IPS-NIHi7 (cell line): ENCODE measurements at regions not wholly inside any gene's neighbourhood (a gene's known extent, or its start where the extent isn't known, plus 50 kb on each side); places are given as distances from the start of the nearest gene placed in this dataset.
"Not testable (repeated sequence)": the region's sequence is repeated elsewhere in the genome, so short reads cannot be mapped to it uniquely, and the experiment has no call there.

ENCODE experiments used
- DNase-seq: peaks from one replicate; pipeline ENCODE4 v3.0.0; 2012; ENCODE audit warnings: mixed read lengths; ENCODE audit errors: extremely low spot score

DNA sequence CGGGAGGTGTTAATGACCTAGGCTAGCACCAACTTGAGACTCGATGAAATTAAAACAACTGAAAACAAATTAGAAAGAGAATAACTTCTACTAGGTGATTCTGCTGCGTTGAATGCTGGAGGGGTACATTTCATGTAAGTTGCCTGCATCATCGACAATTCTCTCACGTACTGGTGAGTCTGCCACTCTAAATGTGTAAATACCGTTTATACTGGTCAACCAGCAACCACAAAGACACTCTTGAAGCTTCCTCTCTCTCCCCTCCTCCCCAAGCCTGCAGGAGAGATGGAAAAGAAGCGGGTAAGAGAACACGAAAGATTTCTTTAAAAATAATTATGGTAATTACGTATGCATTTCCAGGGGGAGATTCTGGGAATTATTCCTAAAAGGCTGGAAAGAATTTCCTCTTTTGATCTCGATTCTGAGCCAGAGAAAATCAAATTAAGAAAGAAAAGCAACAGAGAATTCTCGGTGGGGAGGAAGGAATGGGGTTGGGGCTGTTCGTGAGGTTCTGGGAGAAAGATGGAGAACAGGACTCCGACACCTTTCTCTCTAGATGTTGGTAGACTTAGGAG lies 68.6 kb upstream of the MRTFB start:
- DNase-seq: no peak

DNA sequence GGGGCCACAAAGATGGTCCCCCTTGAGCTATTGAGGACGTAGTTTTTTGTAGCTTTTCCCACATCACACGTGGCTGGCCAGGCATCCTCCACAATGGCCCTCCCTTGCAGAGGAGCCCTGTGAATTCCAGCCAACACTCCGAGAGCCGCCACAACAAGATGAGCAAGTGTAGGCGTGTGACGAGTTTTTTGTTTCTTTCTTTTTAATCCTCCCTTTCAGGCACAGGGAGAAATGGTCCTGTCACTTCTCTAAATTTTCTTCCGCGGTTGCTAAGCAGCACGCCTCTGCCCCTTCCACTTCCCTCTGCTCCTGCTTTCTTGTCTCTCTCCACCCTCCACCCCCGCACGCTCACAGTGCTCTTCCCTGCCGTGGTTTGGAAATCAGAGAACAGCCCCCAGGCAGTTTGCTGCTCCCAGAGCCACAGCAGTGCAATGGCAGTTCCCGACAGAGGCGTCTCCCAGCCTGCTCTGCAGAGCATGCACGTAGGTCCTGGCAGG lies 68.0 kb upstream of the MRTFB start:
- DNase-seq: peak; percentile 92

DNA sequence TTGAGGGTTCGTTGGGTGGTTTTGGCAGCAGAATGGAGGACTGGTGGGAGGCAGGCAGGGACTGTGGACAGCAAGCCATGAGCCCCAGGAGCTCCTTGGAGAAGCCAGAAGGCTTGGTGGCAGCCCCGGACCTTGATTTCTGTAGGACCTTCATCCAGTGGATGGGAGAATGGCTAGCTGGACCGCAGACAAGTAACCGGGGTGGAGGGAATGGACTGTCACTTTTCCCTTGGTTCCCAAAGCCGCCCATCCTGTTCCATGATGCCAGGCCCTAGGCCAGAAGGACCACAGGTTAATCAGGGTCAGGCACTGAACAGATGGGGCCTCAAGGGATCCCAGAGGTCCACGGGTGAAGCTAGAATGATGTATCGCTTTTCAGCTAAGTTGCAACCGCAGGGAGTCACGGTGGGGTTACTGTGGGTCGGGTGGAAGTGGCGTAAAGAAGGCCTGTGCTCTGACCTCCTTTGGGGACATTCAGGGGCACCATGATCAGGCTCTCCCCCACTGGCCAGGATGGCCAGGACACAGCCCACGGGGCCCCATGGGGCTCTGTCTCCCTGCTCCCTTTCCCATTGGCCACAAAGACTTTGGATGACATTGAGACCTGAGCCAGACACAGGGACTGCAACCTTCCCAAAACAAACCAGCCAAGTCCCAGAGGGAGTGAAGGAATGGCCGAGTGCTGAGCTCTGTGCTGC lies 66.9 kb upstream of the MRTFB start:
- DNase-seq: no peak

DNA sequence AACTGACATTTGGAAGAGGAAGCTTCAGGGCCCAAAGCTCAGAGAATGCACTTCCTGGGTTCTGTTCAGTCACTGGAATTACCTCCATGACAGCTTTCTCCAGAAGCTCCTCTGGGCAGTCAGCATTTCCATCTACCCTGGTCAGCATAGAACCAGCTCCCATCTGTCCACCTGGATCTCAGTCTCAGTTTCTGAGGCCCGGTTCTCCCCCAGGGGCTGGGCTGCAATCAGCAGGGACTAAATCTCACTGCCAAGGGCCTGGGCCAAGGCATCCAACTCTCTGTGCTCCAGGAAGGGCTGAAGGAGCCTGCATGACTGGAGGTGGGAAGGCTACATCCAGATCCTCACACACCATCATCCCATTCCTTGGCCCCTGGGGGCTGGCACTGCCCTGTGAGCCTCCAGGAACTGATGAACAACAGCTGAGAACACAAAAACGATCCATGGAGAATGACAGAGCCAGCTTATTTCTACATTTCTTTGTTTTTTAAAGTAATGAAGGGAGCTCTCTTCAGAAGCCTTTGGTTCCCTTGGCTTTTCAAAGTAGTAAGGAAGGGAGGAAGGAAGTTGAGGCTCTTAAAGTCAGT lies 66.3 kb upstream of the MRTFB start:
- DNase-seq: no peak

DNA sequence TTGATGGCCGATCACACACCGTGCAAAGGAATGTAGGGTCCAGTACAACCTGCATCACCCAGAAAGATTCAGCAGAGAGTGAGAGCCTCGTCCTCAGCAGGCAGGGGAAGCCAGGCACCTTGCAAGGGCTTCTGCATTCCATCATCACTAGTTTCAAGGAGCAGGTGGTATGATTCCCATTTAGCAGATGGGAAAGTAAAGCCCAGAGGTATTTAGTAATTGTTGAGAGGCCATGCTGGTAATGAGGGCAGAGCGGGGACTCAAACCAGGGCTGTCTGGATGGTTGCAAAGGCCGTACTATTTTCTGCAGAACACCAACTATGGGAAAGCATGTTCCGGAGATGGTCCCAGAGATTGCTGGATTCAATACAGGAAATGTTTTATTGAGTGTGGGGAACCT lies 65.8 kb upstream of the MRTFB start:
- DNase-seq: no peak

DNA sequence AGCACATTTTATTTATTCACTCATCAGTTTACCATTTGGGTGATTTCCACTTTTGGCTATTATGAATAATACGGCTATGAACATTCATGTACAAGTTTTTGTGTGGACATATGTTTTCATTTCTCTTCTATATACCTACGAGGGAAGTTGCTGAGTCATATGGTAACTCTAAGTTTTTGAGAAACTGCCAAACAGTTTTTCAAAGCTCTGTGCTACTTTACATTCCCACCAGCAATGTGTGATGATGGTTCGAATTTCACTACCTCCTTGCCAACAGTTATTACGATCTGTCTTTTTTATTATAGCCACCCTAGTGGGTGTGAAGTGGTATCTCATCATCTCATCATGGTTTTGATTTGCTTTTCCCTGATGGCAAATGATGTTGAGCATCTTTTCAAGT lies 63.7 kb upstream of the MRTFB start:
- no peak for DNase-seq

DNA sequence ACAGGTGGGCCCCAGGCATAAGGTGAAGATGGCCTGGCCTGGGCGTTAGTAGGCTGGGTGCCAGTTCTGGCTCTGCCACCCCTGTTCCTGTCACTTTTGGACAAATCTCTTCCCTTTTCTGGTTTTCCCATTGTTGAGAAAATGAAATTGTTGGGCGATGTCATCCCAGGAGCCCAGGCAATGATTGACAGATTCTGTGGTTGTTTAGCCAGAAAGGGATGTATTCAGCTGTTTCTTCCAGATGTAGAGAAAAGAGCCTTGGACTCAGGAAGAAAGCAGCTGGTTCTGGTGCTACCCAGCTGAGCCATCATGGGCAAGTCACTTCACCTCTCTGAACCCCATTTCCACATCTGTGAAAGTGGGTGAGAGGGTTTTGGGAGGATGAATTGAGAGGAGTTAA lies 60.1 kb upstream of the MRTFB start:
- DNase-seq: no peak

DNA sequence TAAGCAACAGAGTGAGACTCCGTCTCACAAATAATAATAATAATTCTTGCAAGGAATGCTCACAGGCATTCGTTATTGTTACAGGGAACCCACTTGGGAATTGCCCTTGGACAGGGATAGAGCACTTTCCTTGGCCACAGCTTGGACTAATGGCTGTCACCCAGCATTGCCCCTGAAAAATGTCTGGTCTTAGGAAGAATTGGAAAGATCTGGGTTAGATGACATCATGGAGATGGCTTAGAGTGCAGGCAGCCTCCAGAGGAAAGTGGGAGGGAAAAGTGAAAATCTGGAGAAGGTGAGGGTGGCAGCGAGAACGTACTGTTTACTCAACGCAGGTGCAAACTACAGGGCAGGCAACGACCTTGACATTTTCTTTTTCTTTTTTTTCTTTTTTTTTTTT lies 59.3 kb upstream of the MRTFB start:
- DNase-seq: no peak

DNA sequence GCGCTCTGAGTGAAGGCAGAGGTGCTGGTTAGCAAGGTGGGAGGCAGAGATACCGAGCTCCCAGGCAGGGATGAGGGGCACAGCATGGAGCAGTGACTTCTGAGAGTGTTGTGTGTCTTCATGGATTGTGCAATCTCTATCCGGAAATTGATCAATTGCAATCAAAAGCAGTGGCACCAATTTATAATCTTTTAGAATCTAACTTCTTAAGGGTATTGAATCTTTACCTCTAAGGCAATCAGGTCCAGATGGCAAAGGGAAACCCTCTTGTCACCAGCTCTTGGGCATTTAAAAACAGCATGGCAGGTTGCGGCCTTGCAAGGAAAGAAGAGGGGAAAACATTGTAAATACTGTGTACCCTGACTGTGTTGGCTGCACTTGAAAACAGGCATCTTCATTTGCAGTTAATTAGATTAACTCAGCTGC lies 58.0 kb upstream of the MRTFB start:
- no peak for DNase-seq

DNA sequence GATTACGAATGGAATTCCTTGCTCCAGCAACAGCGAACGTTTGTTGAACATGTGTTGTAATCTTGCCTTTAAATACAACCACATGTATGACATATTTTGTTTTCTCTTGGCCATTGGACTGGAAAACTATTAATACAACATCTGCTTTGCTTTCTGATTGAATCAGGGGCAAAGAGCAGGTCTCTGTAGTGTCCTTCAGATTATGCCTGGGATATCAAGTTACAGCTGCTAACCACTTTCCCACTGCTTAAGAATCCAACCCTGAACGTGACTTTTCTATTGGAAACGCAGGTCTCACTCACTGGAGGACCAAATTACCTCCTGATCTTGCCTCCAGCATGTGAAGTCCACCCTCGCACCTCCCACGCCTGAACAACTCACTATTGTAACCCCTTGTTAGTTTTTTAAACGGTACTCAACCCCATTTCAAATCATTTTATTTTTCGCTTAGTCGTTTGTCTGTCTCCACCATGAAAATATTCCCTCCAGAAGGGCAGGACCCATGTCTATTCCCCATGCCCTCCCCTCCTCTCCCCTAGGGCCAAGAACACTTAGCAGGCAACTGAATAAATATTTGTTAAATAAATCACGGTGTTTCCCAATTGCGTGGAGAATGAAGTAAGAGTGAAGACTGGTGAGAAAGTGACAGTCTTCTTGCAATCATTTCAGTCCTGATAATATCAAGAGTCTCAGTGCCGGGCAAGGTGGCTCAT lies 57.4 kb upstream of the MRTFB start:
- DNase-seq: no peak

DNA sequence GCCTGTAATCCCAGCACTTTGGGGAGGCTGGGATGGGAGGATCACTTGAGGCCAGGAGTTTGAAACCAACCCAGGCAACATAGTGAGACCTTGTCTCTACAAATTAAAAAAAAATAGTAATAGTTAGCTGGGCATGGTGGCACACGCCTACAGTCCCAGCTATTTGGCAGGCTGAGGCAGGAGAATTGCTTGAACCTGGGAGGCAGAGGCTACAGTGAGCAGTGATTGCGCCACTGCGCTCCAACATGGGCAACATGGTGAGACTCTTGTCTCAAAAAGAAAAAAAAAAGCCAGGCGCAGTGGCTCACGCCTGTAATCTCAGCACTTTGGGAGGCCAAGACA lies 56.9 kb upstream of the MRTFB start:
- no peak for DNase-seq

DNA sequence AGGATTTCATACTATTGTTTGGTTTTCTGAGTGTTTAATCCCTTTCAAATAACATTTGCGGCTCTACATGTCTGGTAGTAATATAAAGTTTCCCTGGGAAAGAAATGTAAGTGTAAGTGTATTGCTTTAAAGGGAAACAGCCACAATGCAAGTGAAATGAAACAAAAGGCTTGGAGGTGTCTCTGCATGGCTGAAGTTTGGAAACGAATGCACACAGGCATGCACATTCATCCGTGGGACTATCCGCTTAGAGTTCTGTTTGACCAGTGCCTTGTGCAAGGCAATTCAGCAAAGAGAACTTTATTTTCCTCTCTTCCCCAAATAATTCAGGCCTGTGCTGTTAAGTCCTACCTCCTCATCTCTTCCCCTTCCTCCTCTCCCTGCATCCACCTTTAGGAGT lies 56.1 kb upstream of the MRTFB start:
- no peak for DNase-seq

DNA sequence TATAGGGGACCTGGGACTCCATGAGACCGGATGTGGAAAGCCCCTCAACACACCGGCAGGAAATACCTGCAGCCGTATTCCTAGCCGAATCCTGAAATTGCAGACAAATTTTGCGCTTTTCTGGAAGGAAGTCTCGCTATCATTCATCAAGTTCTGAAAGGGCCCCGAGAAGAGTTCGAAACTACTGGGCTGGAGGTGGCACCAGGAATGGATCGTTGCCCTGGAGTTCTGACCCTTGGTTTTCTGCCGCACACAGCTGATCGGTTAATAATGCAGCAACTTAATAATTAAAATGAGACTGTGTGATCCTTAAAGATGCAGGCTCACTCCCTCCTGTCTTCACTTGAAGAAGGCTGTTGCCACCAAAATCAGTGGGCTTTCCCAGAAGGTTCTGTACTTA lies 55.7 kb upstream of the MRTFB start:
- no peak for DNase-seq

DNA sequence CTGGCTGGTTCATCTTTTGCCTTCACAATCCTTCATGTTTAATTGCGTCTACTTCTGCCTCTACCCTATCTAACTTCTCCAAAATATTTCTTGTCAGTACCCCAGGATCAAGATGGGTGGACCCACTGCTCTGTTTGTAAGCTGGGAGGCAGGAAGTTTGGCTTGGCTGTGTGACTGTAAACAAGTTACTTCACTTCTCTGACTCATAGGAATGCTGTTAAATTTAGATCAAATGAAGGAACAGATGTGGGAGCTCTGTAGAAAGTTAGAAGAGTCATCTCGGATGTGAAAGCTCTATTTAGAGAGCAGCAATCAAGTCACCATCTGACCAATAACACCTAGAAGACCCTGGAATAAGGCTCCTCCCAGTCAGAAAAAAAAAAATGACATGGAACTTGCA lies 55.2 kb upstream of the MRTFB start:
- DNase-seq: no peak

DNA sequence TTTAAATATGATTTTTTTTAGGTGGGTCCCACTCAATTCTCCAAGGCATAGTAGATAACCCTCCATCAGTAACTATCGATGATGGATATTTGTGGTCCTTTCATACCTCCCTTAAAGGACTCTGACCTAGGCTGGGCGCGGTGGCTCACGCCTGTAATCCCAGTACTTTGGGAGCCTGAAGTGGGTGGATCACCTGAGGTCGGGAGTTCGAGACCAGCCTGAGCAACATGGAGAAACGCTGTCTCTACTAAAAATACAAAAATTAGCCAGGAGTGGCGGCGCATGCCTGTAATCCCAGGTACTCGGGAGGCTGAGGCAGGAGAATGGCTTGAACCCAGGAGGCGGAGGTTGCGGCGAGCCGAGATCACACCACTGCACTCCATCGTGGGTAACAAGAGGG lies 54.8 kb upstream of the MRTFB start:
- DNase-seq: not testable (repeated sequence)

DNA sequence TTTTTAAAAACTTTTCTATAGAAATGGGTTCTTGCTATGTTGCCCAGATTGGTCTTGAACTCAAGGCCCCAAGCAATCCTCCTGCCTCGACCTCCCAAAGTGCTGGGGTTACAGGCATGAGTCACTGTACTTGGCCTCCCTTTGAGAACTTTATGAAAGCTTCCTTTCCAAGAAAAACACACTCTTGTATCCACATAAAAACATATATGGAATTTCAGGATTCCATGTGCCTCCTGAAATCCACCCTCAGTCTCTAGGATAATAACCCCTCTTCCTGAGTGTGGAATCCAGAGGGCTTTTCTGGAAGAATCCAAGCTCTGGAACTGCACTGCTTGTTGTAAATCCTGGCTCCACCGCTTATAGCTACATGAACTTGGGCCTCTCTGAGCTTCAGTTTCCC lies 53.2 kb upstream of the MRTFB start:
- no peak for DNase-seq

DNA sequence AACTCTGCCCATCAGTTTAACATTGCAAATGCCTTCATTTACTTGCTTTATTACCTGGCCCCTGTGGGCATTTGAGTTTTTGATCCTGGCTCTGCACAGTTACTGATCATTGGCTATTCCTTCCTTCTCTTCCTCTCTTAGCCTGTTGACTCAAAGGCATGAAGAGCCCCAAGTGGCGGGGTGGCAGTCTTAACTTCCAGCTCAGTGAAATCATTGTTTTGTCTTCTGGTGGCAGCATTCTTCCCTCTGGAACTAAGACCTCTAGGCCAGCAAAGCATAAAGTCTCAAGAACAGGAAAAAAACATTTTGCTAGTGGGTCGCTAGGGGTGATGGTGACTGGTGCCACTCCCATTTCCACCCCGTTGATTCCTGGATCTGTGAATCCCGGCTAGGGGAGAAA lies 52.3 kb upstream of the MRTFB start:
- no peak for DNase-seq

DNA sequence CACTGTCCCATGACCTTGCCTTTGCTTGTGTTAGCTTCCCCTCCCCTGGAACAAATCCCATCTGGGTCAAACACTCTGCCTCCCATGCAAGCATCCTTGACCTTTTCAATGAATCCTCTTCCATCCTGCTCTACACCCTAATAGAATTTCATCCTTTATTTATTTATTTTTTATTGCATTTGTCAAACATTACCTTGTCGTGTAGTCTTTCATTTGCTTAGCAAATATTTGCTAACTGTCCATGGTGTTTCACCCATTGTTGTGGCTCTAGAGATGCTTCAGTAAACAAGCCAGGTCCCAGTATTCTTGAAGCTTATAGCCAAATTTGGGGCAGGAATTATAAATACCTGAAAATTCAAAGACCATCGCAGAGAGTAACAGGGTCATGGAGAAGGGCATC lies 51.0 kb upstream of the MRTFB start:
- no peak for DNase-seq
